HPDE6-E6E7 (cell line): ENCODE measurements at regions not wholly inside any gene's neighbourhood (a gene's known extent, or its start where the extent isn't known, plus 50 kb on each side); places are given as distances from the start of the nearest gene placed in this dataset.
A peak's percentile ranks its signal among the peaks of the same experiment; 100 is the strongest.
"Not testable (repeated sequence)": the region's sequence is repeated elsewhere in the genome, so short reads cannot be mapped to it uniquely, and the experiment has no call there.

Source experiments
- DNase-seq: peaks from one replicate; pipeline ENCODE4 v3.0.0; 2011; ENCODE audit warnings: missing footprints; ENCODE audit errors: extremely low spot score

DNA sequence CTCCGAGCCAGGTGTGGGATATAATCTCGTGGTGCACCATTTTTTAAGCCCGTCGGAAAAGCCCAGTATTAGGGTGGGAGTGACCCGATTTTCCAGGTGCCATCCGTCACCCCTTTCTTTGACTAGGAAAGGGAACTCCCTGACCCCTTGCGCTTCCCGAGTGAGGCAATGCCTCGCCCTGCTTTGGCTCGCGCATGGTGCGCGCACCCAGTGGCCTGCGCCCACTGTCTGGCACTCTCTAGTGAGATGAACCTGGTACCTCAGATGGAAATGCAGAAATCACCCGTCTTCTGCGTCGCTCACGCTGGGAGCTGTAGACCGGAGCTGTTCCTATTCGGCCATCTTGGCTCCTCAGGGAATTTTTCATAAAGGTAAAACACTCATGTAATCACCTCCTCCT lies 63.9 kb downstream of the RWDD3 start:
- not testable (repeated sequence) for DNase-seq

DNA sequence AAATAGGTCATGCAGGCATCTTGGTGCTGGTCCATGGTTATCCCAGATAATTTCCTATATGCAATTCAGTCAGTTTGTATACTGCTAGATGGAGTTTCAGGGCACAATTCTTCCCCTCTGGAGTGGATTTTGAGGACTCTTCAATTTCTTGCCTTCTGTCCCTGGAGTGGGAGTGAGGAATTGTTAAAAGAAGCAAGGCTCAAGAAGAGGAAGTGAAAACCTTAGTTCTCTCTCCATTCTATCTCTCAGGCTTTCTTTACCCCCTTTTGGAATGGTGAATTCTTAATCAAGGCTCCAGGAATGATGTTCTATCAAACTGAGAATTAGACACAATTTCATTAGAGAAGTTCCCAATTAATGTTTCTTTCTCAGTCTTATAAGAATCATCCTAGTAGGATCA lies 67.1 kb downstream of the RWDD3 start:
- no peak for DNase-seq

DNA sequence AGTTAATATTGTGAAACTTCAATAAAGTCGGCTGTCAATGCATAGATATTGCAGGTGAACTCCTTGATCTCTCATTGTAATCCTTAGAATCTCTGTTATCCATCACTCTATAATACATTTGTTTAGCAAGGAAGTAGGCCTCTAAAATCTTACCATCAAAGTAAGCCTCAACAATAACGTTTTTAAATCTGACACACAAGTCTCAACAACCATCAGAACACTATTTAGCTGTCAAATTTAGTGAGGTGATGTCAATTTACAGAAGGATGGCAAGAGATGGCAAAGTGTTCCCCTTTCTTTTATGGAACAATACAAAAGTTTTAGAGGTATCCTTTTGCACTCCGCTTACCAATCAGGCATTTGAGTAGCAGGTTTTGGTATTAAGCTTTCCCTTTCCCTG lies 67.6 kb downstream of the RWDD3 start:
- no peak for DNase-seq

DNA sequence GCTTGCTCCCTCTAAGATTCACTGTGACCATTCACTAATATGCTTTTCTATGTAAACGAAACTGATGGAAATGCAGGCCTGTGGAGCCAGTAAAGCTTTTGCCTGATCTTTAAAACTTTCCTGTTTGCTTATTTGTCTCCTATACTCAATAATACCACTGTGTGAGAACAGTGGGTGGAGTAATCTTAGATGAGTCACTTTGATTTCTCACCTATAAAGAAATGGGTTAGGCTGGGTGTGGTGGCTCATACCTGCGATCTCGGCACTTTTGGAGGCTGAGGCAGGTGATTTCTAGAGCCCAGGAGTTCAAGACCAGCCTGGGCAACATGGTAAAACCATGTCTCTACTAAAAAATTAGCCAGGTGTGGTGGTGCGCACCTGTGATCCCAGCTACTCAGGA lies 70.8 kb downstream of the RWDD3 start:
- no peak for DNase-seq

DNA sequence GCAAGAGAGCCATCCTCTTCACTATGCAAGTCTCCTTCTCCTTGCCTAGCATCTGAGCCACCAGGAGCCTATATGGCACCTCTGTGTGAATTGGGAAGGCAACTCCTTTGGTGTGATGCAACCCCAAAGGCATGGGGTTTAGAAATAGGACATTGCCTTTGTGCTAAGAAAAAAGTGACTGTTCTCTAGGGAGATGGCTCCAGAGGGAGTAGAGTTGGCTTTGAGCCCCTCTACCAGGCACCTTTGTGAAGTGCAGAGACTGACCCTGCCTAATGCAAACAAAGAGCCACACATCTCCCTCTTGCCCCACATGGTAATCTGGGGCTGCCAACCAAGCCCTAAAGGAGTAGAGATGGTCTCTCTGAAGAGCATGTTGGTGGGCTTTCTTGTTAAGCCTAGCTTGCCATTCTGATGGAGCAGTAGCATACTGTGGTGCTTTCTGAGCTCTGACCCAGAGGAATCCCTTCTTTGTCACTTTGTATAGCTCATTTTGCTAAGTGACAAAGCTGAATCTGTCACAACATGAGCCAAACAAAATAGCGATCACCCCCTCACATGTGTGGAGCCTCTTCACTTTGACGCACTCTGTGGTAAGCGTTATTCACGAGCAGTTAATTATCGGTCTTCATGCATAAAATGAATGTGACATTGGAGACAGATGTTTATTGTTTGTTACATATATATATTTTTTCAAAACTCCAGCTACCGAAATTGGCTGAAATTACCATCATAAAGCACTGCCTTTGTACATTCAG lies 74.4 kb downstream of the RWDD3 start:
- DNase-seq: no peak

DNA sequence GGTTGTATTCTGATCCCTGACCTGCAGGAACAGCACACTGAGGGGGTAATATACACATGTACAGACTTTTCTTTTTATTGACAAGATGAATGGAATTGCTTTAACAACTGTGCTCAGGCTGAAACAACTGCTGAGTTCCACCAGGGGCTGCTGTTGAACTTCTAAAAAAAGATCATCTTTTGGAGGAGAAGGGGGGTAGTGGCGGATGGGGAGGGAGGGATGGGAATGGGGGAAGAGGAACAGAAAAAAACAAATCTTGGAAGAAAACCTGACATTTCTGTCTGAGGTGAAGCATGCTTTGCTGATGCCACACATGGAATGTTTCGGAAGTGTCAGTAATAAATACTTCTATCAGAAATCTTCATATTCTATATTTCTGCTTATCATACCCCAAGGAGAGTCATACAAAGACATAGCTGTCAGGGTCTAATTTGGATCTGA lies 75.0 kb downstream of the RWDD3 start:
- DNase-seq: peak; percentile 31

DNA sequence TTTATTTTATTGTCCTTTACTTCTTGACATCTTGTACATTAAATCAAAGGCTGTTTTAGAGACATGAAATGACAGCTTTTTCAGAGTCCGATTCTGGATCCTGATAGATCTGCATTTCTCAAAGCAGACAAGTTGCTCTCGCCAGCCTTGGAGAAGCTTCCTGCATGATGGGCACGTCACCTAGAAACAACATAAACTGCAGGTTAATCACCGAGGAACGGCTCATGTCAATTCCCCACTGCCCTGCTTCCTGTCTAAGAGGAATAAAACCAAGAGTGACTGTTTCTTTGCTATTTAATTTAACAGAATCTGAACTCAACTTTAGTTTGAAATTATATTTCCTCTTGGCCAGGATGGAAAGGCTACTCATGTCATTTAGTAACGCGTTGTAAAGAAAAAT lies 77.0 kb downstream of the RWDD3 start:
- no peak for DNase-seq

DNA sequence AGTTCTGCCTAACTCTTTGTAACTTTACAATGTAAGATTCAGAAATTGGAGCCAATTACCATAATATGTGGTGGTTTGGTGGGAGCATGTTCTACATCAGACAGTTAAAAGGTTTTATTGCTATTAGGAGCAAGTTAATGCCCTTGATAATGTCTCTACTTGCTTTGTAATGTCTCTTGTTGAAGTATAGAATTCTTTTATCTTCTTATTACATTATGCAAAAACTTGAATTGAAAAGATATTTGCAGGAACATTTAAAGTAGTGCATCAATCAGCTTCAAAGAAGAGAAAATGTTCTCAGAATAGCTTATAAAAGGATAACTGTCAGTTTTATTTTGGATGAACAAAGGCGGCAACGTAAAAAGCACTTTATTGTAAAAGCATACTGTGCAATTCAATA lies 77.8 kb downstream of the RWDD3 start:
- no peak for DNase-seq

DNA sequence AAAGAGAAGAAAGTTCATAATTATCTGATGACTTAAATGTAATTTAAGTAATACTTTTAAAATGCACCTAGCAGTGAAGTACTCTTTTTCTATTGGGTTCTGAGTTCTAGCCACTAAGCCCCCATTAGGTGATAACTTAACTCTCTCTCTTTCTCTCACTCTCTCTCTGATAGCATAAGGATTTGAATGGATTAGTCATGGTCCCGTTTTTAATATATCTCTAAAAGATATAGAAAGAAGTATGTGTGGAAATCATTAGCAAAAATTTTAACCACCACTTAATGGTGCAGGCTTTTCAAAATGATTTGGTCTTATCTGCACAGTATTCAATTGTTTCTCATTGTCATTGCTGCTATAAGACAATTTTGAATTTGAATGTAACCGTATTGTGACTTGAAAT lies 78.2 kb downstream of the RWDD3 start:
- no peak for DNase-seq

DNA sequence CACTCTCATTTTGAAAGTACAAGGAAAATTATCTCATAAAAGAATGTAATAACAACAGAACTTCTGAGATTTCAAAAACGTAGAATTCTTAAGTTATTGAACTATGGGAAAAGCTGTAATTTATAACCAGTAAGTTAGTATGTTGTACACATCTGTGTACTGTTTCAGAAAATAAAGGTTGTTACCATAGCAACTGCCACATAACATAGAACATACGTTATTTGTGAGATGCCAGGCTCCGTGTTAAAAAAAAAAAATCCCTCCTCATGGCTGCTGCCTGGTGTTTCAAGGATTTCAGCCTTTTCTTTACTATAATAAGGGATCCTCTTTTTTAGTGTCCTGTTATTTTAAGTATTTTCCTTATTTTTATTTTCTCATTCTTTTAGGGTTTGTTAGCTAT lies 79.5 kb downstream of the RWDD3 start:
- DNase-seq: no peak

DNA sequence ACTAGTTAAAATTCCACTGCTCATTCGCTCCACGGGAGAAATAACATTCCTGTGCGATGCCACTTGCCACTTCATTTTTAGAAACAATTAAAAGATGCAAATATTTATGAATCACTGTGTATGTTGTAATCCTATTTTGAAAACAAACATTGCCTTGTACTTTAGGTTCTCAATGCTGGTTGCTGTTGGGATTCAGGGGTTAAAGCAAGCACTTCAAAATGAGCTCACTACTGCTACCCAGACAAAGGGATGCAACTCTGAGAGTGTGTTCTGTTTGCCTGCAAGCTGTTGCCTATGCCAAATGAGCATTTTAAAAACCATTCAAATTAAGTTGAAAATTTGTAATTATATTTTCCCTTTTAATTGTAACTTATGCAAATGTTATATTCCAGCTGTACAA lies 87.5 kb downstream of the RWDD3 start:
- DNase-seq: no peak

DNA sequence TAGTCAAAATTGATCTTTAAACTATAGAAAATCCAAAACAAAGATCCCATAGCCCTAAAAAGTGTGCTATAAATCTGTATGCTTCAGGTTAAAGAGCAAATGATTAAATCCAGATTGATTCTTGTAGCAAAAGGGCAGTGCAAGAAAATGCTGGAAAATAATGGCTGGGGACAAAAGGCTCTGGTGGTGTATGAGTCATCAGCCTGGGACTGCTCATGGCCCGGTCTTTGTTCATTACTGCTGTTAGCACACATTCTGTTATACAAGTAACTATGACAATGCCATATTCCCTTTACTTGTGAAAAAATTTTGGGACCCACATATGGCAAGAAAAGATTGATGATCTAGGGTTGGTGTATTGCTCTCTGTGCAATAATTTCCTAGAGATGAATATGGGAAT lies 89.1 kb downstream of the RWDD3 start:
- no peak for DNase-seq

DNA sequence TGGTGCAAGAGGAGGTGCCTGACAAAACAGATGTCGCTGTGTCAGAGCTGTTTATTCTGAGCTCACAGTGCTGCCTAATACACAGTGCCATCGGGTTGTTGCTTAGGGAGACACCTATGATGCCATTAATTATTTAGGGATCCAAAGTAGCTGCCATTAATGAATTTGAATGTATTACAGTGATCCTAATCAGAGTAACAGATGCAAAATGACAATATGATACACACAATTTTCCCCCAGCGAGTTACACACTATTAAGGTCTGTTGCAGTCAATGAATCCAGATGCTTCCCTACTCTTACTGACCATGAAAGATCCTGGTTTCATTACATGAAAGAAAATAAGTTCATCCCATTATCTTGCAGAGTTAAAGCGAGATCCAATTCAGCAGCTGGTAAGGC lies 91.3 kb downstream of the RWDD3 start:
- no peak for DNase-seq

DNA sequence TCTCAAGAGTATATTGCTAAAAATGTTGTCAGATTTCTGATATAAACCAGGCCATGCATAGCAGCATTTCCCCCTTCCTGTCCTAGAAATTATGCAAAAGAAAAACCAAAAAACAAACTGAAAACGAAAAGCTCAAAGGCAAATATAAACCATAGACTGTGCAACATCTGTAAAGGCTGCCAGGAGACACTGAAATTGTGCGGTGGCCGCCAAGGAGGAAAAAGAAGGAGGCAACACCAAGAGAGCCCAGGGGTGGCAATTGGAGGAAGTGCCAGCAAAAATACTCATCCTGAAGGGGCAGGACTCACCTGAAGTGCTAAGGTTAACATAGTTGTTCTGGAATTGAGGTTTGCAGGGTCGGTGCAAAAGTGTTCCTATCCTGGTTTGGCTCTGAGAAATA lies 92.0 kb downstream of the RWDD3 start:
- DNase-seq: no peak

DNA sequence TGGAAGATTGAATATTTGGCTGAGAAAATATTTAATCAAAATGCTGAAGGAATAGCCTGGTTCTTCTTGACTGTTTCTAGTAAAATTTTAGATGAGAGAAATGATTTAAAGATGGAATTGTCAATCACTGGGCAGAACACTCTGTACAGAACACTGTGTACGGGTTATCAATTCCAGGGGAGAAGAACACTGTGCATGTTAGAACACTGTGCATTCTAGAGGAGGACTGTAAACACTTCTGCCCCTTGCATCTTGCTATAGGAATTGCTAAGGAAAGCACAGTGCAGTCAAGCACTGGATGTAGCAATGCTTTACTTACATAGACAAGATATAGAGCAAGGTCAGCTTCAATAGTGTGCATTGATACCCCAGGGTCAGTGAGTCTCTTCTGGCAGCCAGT lies 98.7 kb downstream of the RWDD3 start:
- no peak for DNase-seq

DNA sequence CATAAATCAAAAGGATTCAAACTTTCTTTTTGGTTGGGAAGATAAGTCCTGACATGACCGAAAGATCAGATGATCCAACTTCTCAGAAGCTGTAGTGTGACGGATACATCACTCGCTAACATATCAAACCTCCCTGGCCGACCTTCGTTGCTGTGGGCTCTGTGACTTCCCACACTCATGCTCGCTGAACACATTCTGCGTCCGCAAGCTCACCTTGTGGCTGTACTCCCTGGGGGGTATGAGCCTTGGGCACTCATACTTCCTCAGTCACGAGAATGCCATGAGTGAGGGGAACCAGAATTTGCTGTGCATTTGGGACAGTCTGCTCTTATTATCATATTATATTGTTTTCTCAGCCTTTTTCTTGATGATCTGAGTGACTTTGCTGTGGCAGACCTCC lies 105.4 kb downstream of the RWDD3 start:
- no peak for DNase-seq

DNA sequence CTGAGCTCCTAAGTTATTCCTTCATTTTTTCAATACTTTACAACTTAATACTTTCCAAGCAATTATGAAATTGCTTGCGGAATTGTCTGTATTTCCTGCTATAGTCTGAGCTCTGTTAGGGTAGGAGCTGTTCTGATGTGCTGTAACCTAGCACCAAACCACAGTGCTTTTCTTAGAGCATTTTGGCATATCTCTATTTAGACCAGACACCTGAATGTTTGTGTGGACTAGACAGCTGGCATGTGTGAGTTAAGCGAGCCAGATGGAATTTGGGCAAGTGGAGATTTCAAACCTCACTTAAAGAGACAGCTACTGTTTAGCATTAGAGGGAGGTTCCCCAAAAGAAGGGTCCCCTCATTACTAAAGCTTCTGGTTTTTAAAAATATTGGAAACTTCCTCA lies 106.1 kb downstream of the RWDD3 start:
- no peak for DNase-seq

DNA sequence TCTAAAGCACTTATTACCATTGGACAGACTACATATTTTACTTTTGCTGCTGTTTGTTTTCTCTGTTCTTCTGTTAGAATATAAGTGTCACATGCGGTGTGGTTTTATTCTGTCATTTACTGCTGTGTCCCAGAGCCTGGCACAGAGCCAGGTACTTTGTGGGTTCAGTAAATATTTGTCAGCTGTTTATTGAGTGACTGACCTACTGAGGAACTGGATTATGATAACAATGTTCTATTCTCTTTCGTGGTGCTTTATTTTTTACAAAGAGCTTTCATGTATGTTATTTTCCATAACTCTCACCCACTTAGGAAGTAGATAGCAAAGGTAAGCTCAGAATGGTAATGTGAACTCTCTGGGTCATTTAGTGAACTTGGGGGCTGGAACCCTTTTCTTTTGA lies 118.8 kb downstream of the RWDD3 start:
- DNase-seq: no peak

DNA sequence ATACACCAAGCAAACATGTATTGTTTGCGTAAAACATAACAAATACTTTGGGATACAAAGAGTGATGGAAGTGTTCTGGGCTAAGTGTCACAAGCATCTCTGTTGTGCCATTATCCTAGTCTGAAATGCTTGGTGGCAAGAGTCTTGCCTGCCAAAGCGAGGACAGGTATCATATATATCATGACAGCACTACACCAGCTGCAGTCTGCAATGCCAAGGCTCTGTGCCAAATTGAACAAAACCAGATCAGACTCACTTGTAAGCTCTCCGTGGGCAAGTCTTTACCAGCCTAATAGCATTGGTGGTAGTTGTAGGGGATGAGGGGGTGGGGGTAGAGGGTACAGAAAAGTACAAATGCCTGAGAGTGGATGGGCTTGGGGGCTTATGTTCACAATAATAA lies 119.2 kb downstream of the RWDD3 start:
- no peak for DNase-seq

DNA sequence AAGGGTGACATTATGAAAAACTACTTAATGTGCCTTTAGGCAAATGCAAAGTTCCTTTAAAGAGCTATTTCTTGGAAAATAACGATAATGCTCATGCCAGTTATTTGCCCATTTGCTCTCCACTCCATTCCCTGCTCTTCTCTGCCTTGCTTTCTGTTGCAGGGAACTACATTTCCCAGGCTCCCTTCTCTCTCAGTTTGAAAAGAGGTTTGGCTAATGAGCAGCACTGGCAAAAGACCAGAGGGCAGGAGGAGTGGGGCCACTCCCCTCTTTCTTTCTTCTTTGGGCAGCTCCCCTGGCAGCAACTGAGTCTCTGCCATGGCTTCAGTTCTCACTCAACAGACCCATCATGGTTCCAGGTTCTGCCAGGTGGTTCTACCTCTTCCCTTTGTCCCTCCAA lies 130.5 kb downstream of the RWDD3 start:
- no peak for DNase-seq

DNA sequence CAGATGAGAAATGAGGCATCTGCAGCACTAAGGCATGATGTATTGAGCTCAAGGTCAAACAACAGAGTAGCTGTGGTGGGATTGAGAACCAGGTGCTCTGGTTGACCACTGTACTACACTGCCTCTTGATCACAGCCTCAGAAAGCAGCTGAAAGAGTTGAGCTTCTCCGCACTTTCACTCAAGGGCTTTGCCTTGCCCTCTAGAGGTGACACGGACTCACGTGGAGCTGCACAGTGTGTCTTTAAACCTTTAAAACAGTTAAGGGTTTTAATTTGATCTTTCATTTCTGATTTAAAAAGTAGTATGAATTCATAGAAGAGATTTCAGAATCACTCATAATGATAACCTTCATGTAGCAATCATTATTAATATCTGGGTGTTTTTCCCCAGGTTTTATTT lies 132.5 kb downstream of the RWDD3 start:
- no peak for DNase-seq

DNA sequence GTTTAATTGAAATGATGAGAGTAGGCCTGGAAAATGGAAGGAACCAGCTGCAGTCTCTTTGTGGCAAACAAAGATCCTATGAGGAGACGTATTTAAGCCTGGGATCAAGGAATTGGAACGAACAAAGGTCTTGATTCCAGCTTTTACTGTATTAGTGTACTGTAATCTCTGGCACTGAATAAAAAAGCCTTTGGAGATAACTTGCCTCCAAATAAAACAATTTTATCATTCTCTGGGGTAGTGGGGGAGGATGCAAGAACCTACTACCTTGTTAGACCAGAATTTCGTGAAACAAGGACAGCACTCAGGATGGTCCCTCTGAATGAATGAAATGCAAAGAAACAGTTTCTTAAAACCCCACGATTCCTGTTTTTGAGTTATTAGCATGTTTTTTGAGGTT lies 134.2 kb downstream of the RWDD3 start:
- no peak for DNase-seq

DNA sequence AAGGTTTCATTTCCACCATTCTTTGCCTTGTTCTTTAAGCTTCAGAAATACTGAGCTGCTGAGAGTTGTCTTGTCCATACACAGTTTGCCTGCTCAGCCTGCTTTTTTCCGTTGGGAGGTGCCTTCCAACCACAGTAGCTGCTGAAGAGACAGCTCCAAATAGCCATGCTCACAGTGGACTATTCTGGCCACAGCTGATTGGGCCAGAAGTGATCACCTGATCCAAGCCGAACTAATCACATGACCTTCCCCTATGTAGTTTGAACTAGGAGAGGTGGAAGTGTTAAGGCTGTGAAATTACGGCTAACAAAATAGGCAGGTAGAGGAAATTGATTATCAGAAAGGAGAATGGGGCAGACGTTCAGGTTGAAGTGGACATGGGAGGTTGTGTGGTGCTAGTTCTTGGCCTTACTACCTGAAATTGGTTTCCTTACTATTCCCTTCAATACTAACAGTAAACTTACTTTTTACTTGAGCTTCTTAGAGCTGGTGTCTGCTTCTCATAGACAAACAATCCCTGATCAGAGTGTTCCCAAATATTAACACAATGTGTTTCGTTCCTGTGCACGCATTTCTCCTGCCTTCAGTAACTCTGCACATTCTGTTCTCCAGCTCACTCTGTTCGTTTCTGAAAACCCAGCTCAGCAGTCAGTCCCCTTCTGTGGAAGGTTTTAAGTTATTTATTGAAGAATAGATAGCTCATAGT lies 136.1 kb downstream of the RWDD3 start:
- DNase-seq: no peak
